Activated CD4-positive, alpha-beta T cell treated with anti-CD3 and anti-CD28 coated beads, Interleukin-2, amount 50 U/mL, for 48 hours (primary cell): ENCODE measurements at regions not wholly inside any gene's neighbourhood (a gene's known extent, or its start where the extent isn't known, plus 50 kb on each side); places are given as distances from the start of the nearest gene placed in this dataset.
"Not testable (repeated sequence)": the region's sequence is repeated elsewhere in the genome, so short reads cannot be mapped to it uniquely, and the experiment has no call there.

Experiments used
- DNase-seq, 2 experiments: peaks; one replicate each; pipeline ENCODE4 v3.0.0-alpha.2; 2020

DNA sequence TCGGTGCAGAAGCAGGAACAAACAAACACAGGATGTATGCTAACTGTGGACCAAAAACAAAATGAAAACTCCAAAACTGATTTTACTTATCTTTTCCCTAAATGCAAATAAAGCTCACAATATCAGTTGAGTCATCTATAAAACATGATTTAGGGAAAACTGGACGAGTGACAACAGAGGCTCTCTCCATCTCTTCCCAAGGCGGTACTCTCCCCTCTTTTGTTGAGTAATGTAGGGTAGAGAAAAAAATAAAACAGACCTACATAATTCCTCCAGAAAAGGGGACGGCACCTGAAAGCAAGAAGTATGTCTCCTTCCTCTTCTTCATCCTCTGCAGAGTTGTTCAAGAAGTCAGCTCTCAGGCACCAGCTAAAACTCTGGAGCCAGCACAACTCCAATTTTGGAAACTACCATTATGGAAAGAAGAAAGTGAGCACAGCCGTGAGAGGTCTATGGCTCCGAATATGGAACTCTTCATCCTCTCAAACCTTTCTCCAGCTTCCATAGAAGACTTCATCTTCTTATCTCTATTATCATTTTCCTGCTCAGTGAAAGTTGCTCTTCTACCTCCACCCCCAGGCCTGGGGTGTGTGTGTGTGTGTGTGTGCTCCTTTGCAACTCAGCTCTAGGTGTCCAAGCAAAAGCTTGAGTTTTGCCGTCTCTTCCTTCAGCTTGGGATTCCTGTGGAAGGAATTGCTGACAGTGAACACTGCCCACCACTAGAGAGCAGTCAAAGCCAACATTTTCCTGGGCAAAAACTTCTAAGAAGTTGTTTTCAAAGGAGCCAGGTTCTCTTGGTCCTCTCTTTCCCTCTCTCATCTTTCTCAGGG lies 155.4 kb downstream of the DIO2 start:
- peak; percentile 3 to 5 for DNase-seq

DNA sequence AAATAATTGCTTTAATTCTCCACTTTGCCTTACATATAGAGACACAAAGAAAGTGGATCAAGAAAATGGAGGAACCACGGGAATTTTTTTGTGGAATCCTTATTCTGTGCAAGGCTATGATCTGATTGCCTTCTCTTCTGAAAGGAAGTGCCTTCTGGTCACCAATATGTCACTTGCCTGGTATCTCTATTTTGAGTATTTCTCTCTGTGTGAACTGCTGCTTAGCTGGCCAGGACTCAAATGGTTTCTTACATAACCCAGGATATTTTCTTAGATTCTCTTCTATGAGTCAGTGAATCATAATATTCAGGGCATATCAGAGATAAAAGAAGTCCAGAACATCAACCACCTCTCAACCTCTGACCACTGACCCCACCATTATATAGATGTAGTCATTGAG lies 156.1 kb downstream of the DIO2 start:
- no peak for DNase-seq

DNA sequence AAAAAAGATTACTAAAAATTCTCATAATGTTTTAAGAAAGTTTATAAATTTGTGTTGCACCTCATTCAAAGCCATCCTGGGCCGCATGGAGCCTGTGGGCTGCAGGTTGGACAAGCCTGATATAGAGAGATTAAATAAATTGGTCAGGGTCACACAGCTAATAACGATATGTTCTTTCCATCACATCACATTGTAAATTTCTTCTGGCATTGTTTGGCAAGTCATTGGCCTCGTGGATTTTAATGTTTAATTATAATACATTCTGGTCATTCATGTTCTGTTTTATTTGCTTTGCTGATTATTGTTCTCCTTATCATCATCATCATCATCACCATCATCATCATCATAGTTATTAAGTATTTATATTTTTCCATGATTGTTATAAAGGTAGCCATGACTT lies 157.3 kb downstream of the DIO2 start:
- no peak for DNase-seq

DNA sequence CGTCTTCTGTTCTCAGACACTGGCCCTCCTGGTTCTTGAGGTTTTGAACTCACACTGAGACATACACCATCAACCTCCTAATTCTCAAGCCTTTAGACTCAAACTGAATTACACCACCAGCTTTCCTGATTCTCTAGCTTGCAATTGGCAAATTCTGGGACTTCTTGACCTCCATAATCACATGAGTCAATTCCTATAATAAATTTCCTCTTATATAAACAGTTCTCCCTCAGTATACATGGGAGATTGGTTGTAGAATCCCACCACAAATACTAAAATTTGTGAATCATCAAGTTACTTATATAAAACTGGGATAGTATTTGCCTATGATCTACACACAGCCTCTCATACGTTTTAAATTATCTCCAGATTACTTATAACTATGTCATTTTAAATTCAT lies 162.2 kb downstream of the DIO2 start:
- DNase-seq = no peak

GRCh38 chr14:80047761-80048160 lies 163.5 kb downstream of the DIO2 start:
- DNase-seq = no peak

- no peak for DNase-seq
Observed at GRCh38 chr14:80037349-80037748, 174.0 kb downstream of the DIO2 start.

- no peak for DNase-seq
Observed at GRCh38 chr14:80024417-80024816, 186.9 kb downstream of the DIO2 start.

DNA sequence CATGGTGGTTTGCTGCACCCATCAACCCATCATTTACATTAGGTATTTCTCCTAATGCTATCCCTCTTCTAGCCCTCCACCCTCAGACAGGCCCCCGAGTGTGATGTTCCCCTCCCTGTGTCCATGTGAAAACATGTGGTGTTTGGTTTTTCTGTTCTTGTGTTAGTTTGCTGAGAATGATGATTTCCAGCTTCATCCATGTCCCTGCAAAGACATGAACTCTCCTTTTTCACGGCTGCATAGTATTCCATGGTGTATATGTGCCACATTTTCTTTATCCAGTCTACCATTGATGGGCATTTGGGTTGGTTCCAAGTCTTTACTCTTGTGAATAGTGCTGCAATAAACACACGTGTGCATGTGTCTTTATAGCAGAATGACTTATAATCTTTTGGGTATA lies 192.8 kb downstream of the DIO2 start:
- DNase-seq = not testable (repeated sequence)

DNA sequence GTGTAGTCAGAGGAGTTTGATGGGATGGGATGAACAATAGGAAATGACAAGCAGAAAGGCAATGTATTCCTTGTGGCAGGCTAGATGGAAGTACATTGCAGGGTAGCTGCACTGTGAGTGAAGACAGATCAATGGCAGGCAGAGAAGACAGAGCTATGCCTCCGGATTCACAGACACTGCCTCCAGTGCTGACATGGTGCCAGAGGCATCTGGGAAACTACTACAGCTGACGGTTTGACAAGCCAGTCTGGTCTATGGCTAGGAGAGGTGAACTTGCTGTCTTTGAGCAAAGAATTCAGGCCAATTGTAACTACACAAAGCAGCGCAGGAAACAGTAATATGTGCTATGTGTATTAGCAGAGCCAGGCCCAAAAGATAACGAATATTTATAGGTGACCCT lies 193.5 kb downstream of the DIO2 start:
- no peak for DNase-seq

- not testable (repeated sequence) for DNase-seq
Observed at GRCh38 chr14:80010245-80010644, 201.1 kb downstream of the DIO2 start.

DNA sequence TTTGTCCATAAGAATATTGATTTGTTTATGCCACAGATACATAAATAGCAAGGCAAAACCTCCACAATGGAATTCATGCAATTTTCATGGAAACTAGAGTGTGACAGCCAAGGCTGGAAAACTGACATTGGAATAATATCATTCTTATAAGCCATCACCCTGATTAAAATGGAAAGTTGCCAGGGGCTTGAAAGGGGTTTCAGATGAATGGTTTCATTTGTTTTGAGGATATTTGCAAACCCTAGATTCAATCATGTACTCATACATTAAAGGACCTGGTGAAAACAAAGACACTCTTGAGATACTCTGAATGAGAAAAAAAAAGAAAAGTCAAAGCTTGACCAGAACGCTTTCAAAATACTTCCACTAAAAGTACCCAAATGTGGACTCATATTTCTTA lies 205.7 kb downstream of the DIO2 start:
- no peak for DNase-seq

DNA sequence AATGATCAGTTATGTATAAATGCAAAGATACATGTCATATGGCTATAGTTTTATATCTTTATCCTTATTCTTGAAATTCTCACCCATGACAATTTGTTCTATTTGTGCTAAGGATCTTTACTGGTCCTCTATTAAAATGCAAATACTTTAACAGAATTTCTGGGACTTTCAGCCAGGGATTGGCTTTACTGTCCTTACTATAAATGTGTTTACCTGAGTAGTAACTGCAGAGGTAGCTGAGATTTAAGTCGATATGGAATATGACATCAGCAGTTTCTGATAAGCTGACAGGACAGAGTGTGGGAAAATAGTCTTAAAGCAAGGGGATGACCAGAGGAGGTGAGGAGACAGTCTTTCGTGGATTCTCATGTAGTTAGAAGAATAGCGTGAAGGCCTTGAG lies 206.4 kb downstream of the DIO2 start:
- no peak for DNase-seq

DNA sequence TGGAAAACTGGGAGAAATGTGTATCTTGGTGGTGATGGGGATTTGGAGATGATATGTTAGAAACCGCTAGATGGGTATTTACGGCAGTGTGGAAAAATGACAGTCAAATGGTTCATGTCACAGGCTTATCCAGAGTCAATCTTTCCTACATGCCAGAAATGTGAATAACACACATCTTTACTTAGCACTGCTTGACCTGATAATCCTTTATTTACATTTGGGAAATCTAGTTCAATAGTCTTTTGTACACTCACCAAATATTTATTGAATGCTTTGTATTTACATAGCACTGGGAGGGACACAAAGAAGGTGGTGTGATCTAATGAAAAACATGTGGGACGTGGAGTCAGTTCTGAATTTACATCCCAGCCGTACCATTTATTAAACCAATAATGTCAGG lies 208.2 kb downstream of the DIO2 start:
- DNase-seq = no peak

DNA sequence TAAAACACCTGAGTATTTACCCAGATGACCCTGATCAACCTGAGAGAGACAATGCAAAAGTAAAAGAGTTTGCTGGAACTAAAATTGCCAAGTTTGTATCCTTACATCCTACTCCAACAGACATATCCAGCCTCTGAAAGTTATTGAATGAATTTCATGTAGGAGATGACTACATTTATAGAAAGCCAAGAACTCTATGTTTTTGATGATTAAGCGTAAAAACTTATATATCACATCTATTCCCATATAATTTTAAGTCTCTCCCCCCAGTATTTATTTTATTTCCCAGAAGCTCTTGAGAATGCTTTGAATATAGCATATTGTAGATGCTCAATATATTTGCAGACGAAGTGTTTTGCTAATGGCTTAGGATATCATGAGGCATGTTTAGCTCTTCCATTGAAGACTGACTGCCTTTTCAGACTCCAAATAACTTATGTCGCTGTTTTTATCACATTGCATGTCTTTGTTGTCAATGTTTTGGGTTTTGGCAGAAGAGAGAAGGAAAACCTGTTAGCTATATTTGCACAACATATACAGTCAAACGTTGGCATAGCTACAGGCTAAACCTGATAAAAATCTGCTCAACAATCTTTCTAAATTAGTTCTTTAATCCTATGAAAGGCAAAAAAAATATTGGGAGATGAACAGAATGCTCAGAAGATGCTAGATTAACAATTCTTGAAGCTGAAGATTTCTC lies 213.6 kb downstream of the DIO2 start:
- no peak for DNase-seq

GRCh38 chr14:79992407-79993198 lies 218.7 kb downstream of the DIO2 start:
- DNase-seq = no peak

DNA sequence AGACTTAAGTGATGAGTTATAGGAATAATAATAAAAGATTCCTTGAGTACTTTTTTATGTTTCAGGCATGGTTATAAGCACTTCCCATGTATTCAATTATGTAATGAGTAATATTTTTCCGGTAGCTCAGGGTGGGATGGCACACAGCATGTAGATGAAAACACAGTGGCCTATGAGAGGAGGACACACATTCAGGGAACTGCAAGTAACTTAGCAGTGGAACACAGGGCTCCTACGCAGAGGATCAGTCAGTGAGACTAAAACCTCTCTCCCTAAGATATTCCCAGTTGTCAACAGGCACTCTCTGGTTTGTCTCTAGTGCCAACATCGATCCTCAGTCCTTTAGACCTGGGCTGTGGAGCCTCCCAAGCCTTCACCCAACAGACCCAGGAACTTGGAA lies 219.4 kb downstream of the DIO2 start:
- DNase-seq = no peak

DNA sequence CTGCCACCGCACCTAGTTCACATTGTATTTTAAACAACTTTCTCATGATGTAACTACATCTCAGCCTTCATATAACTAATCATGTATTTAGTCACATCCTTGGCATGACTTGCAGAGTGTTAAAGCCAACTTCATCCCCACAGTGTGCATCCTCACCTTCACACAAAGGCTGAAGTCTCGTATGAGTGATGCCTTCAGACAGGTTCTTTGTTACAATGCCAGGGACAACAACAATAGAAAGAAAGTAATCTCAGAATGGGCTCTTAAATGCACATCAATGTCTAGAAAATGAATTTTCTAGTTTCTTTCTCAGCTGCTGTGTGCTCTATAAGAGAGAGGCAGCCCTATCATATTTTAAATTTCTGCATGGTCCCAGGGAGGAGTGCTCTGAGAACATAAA lies 221.3 kb downstream of the DIO2 start:
- no peak for DNase-seq

DNA sequence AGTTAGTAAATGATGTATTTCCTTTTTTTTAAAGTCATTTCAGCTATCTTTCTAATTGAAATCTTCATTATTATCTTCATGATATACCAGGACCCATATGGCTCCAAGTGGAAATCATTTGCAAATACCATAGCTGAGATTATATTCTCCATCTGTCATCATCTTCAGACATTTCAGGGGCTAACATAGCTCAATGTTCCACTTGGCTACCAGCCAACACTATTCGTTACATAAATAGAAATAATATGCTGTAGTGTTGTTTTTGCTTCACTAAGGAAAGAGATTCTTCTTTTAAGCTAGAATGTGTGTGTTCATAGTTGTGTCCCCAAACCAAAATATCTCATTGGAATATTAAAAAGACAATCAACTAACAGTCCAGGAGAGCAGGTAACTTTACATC lies 225.1 kb downstream of the DIO2 start:
- DNase-seq = no peak

- DNase-seq = no peak
Observed at GRCh38 chr14:79972230-79972629, 239.1 kb downstream of the DIO2 start.

GRCh38 chr14:79971330-79971729 lies 240.0 kb downstream of the DIO2 start:
- DNase-seq = no peak

GRCh38 chr14:79967453-79967852 lies 243.9 kb downstream of the DIO2 start:
- no peak for DNase-seq

DNA sequence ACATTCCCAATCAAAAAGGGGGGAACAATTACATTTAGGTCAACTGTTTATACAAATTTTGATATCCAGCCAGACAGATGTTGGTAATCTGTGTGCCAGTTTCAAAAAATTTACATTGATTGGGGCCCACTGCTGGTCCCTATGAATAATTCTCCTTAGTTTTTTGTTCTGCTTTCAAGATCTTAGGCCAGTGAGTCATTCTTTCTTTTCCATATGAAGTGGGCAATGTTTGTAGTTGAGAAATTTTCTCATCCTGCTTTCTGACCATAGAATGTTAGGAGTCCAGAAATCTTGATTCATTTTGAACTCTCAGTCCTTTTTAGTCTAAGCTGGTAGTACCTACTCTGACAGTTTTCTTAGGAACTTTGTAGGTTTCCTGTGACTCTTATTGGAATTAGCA lies 244.3 kb downstream of the DIO2 start:
- no peak for DNase-seq

DNA sequence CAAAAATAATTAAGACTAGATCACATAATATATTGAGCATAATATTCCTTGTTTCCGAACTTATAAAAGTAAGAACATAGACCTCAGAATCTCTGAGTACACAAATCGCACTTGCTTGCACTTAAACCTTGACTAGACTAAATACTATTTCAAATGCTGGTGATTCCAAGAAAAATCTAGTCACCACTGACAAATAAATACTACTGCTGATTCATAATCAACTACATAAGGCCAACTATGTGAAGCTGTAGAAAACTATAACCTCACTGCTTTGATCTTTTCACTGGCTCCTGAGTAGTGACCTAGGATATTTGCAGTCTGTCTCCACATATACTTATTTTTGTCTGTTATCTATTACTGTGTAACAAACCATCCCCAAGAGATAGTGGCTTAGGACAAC lies 245.4 kb downstream of the DIO2 start:
- no peak for DNase-seq

DNA sequence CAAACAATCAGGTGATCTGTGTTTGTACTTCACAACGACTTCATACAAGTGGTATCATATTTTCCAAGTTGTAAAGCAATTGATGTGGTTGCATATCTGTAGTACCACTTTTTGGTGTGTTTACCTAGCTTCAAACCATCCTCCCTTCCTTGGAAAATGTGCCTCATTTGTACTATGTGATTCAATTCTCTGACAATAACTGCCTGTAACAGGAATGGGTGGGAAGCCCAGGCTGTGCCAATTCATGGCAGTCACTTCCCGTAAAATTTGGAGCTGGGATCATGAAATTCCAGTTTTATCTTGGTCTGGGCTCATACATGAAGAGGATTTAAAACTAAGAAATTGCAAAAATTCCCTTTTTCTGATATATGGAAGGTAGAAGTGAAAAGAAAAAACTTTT lies 250.1 kb downstream of the DIO2 start:
- DNase-seq = no peak
